HL-60 (cell line): ENCODE measurements at regions not wholly inside any gene's neighbourhood (a gene's known extent, or its start where the extent isn't known, plus 50 kb on each side); places are given as distances from the start of the nearest gene placed in this dataset.

Experiments
- DNase-seq, 2 experiments: peaks; one replicate each; pipeline ENCODE4 v3.0.0-alpha.2; 2010 to 2020; ENCODE audit warnings: low read depth in 1 of 2, low spot score in 1 of 2
- H3K27ac ChIP-seq: fragments of 250-450 bp; sonication (Bioruptor Pico); replicated peaks from 2 replicates; pipeline ENCODE4 v1.5.1; 2020; ENCODE audit warnings: mild to moderate bottlenecking, moderate library complexity
- H3K27me3 ChIP-seq: fragments of 250-450 bp; sonication (Bioruptor Pico); 2 replicates; pipeline ENCODE4 v1.5.1; 2021; ENCODE audit warnings: mild to moderate bottlenecking, moderate library complexity; ENCODE audit not compliant: insufficient read depth, poor library complexity, severe bottlenecking
- H3K4me3 ChIP-seq: replicated peaks from 2 replicates; pipeline ENCODE4 v1.5.1; 2011; ENCODE audit warnings: mild to moderate bottlenecking, control low read depth, low read length; ENCODE audit not compliant: insufficient read depth
- CTCF ChIP-seq: IDR thresholded peaks from one replicate; pipeline ENCODE4 v1.5.1; 2011; ENCODE audit warnings: low read length, control low read depth, inconsistent platforms; ENCODE audit not compliant: insufficient read depth
- GABPA ChIP-seq: IDR thresholded peaks from 2 replicates; pipeline ENCODE4 v1.6.1; 2012; ENCODE audit warnings: low read depth
- POLR2AphosphoS5 ChIP-seq: IDR thresholded peaks from 2 replicates; pipeline ENCODE4 v1.6.1; 2012; ENCODE audit warnings: low read depth
- REST ChIP-seq: IDR thresholded peaks from 2 replicates; pipeline ENCODE4 v1.6.1; 2012; ENCODE audit warnings: low read depth; ENCODE audit not compliant: insufficient replicate concordance
- SPI1 ChIP-seq: IDR thresholded peaks from 2 replicates; pipeline ENCODE4 v1.6.1; 2012; ENCODE audit warnings: low read depth, mild to moderate bottlenecking, borderline replicate concordance

- H3K4me3 ChIP-seq, result no peak overlapping the region
- TF ChIP-seq GABPA (no peak), SPI1 (no peak), REST (no peak), POLR2AphosphoS5 (no peak), CTCF (no peak)
- no peak for DNase-seq
- H3K27me3 ChIP-seq, result peaks cover 6% of the 10 kb centered on the region
- H3K27ac ChIP-seq, result no peak overlapping the region
Measured at GRCh38 chr22:26894362-26894761, 237.0 kb downstream of the MIAT start.

- no peak for DNase-seq
- no peak for TF ChIP-seq REST
- TF ChIP-seq CTCF, result no peak
- no peak for TF ChIP-seq POLR2AphosphoS5
- TF ChIP-seq SPI1, result no peak
- TF ChIP-seq GABPA, result no peak
- Histone ChIP-seq H3K27me3 (peaks cover 6% of the 10 kb centered on the region), H3K4me3 (no peak overlapping the region), H3K27ac (no peak overlapping the region)
Measured at GRCh38 chr22:26894766-26895485, 237.5 kb downstream of the MIAT start.

- no peak for DNase-seq
- Histone ChIP-seq H3K27ac (no peak overlapping the region), H3K4me3 (no peak overlapping the region), H3K27me3 (peaks cover 14% of the 10 kb centered on the region)
- no peak for TF ChIP-seq CTCF
- TF ChIP-seq SPI1, result no peak
- no peak for TF ChIP-seq REST
- TF ChIP-seq POLR2AphosphoS5, result no peak
- TF ChIP-seq GABPA, result no peak
Measured at GRCh38 chr22:26897384-26897783, 240.0 kb downstream of the MIAT start.
